DLD1 (cell line): ENCODE measurements at regions not wholly inside any gene's neighbourhood (a gene's known extent, or its start where the extent isn't known, plus 50 kb on each side); places are given as distances from the start of the nearest gene placed in this dataset.

Experiments used
- in situ Hi-C: cut with HindIII; loops from 2 replicates; pipeline ENCODE4 v1.10.0; 2017; ENCODE audit warnings: low sequenced_read_pairs

- in situ Hi-C loops, result no loop called here
Observed at GRCh38 chr7:41197769-41198168, 505.1 kb downstream of the INHBA start.

- in situ Hi-C loops, result no loop called here
Observed at GRCh38 chr7:41193738-41194282, 509.1 kb downstream of the INHBA start.

- in situ Hi-C loops, result no loop called here
Observed at GRCh38 chr7:41190581-41190980, 512.3 kb downstream of the INHBA start.

- in situ Hi-C loops, result no loop called here
Observed at GRCh38 chr7:41189866-41190265, 513.0 kb downstream of the INHBA start.

GRCh38 chr7:41188163-41189130 lies 514.4 kb downstream of the INHBA start:
- in situ Hi-C loops, result no loop called here

GRCh38 chr7:41187322-41187721 lies 515.6 kb downstream of the INHBA start:
- in situ Hi-C loops, result no loop called here

- in situ Hi-C loops, result no loop called here
Observed at GRCh38 chr7:41185851-41186250, 517.0 kb downstream of the INHBA start.

GRCh38 chr7:41183741-41184140 lies 519.1 kb downstream of the INHBA start:
- in situ Hi-C loops, result no loop called here

- in situ Hi-C loops, result no loop called here
Observed at GRCh38 chr7:41182782-41183181, 520.1 kb downstream of the INHBA start.

- in situ Hi-C loops, result no loop called here
Observed at GRCh38 chr7:41175435-41175834, 527.5 kb downstream of the INHBA start.

- in situ Hi-C loops, result no loop called here
Observed at GRCh38 chr7:41174521-41174920, 528.4 kb downstream of the INHBA start.

- in situ Hi-C loops, result no loop called here
Observed at GRCh38 chr7:41170466-41170865, 532.4 kb downstream of the INHBA start.

GRCh38 chr7:41169317-41169716 lies 533.6 kb downstream of the INHBA start:
- in situ Hi-C loops, result no loop called here

GRCh38 chr7:41167836-41168235 lies 535.1 kb downstream of the INHBA start:
- in situ Hi-C loops, result no loop called here

GRCh38 chr7:41164440-41164839 lies 538.5 kb downstream of the INHBA start:
- in situ Hi-C loops, result no loop called here

GRCh38 chr7:41163991-41164390 lies 538.9 kb downstream of the INHBA start:
- in situ Hi-C loops, result no loop called here

GRCh38 chr7:41162612-41163011 lies 540.3 kb downstream of the INHBA start:
- in situ Hi-C loops, result no loop called here

- in situ Hi-C loops, result no loop called here
Observed at GRCh38 chr7:41161041-41161587, 541.8 kb downstream of the INHBA start.

GRCh38 chr7:41156268-41156667 lies 546.6 kb downstream of the INHBA start:
- in situ Hi-C loops, result no loop called here

GRCh38 chr7:41153268-41153667 lies 549.6 kb downstream of the INHBA start:
- in situ Hi-C loops, result no loop called here

GRCh38 chr7:41152179-41152678 lies 550.7 kb downstream of the INHBA start:
- in situ Hi-C loops, result no loop called here

- in situ Hi-C loops, result no loop called here
Observed at GRCh38 chr7:41149576-41149975, 553.3 kb downstream of the INHBA start.
